NCI-H748 (cell line): ENCODE measurements at regions not wholly inside any gene's neighbourhood (a gene's known extent, or its start where the extent isn't known, plus 50 kb on each side); places are given as distances from the start of the nearest gene placed in this dataset.
"Not testable (repeated sequence)": the region's sequence is repeated elsewhere in the genome, so short reads cannot be mapped to it uniquely, and the experiment has no call there.

Source experiments
- DNase-seq: peaks from one replicate; lab custom pipeline; 2025; ENCODE audit not compliant: unreplicated experiment; lab: John Stamatoyannopoulos, UW

DNA sequence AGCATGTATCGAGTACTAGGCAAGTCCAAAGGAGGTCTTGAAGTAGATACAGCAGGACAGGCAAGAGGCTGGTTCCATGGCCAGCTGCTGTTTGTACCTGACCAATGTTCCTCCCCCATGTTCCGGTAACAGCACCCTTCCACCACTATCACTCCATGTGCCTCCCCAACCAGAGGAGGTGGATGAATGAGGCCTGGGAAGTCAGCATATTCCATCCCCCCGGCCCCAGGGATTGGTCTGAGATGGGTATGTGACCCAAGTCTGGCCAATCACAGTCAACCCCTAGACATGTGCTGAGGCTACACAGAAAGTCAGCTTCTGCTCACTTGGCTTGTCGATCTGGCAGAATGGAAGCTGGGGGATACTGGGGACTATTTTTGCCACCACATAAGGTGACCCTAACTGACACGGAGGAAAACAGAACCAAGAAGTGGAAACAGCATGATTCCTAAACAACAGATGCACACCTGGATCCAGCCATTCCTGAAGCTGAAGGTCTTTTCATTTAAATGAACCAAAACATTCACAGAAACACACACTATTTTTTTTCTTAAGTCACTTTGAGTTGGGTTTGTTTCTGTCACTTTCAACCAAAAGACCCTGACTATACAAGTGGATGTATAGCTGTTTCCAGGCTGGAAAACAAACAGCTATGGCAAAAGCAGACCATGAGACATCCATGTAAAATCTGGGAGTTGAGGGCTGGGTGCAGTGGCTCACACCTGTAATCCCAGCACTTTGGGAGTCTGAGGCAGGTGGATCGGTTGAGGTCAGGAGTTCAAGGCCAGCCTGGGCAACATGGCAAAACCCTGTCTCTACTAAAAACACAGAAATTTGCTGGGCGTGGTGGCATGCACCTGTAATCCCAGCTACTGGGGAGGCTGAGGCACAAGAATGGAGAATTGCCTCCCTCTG, 70.4 kb upstream of the PTPN1 start:
- no peak for DNase-seq

DNA sequence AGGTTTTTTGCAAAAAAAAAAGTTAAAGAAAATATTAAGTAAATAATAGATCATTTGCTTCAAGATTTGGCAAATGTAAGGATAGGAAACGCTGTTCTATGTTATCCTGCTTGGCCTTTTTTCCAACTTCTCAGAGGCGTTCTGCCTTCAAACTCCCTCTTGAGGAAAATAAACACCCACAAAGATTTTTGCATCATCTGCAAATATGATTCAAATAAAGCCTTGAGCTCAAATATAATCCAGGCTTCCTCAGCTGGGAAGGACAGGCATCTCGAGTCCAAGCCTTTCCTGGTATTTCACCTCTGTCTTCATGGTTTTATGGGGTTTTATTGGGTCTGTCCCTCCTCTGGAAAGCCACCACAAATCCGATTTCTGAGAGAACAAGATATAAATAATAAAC, 67.7 kb upstream of the PTPN1 start:
- no peak for DNase-seq

DNA sequence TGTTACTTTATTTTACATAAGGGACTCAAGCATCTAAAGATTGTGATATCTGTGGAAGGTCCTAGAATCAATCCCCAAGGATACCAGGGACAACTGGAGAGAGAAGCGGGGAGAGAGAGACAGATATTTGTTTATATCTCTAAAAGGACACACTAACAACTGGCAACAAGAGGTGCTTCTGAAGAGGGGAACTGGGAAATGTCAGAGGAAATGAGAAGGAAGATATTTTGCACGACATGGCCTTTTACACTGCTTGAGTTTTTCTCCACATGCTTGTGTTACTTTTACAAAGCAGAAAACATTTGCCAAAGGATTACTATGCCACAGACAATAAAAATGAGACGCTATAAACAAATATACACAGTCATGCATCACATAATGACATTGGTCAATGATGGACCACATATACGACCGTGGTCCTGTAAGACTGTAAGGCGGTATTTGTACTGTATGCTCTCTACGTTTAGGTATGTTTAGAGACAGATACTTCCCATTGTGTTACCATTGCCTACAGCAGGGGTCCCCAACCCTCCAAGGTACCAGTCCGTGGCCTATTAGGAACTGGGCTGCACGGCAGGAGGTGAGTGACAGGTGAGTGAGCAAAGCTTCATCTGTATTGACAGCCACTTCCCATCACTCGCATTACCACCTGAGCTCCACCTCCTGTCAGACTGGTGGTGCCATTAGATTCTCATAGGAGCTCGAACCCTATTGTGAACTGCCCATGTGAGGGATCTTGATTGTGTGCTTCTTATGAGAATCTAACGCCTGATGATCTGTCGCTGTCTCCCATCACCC, 64.6 kb upstream of the PTPN1 start:
- DNase-seq, result peak; percentile 25

DNA sequence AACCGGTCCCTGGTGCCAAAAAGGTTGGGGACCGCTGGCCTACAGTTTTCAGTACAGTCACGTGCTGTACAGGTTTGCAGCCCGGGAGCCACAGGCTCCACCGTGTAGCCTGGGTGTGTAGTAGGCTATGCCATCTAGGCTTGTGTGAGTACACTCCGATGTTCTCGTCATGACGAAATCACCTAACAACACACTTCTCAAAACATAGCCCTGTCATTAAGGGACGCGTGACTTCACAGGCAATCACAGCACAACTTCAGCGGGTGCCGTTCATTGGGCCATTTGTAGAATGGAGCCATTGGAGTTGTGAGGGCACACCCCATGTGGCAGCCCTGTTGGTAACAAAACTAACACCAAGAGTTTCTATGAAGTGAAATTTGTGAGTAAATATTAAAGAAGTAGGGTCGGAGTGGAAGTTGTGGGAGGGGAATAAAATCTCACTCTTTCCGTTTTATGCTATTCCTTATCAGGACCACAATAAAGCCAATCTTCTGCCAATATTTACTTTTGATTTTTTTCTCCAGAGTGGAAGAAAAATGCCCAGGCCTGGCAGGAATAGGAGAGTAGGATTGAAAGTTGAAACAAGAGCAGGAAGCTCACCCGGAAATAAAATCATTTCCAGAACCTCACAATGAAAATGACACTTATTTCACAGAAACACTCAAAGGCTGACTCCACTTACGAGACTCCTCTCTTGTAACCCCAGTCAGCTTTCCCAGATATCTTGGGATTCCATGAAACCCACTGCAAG, 63.7 kb upstream of the PTPN1 start:
- no peak for DNase-seq

DNA sequence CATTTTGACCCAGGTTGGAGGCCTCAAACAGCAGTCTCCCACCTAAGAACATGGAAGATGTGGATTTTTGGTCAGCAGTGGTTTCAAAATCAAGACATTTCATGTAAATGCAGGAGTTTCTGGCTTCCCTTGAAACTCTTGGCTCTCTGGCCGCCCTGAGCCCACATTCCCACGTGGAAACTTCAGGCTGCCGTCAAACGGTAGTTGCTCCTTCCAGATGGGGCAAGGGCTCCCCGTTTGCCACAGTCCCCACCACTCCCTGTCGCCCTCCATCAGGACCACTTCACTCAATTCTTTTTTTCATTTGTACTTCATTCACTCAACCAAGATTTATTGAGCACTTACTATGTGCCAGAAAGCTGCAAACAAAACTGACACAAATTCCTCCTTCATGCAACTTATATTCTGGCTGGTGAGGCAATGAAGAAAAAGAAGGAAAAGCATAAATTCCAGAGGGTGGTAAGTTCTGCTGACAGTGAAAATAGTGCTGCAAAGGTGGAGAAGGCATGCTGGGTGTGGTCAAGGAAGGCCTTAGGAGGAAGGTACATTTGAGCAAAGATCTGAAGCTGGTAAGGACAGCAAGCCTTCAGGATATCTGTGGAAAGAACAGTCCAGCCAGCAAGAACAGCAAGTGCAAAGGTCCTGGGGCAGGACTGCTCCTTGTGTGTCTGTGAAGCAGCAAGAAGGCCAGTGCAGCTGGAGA, 62.9 kb upstream of the PTPN1 start:
- DNase-seq, result no peak

DNA sequence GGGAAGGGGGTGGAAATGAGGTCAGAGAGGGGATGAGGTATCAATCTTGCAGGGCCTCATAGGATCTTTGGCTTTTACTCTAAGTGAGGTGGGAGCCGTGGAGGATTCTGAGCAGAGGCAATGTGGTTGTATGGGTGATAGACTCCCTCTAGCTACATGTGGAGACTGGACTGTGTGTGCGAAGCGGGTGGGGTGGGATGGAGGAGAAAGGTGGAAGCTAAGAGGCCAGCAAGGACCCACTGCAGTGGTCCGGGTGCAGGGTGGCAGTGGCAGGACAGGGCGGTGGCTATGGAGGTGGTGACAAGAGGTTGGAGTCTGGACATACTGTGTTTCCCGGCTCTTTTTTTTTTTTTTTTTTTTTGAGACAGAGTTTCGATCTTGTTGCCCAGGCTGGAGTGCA, 62.4 kb upstream of the PTPN1 start:
- no peak for DNase-seq

DNA sequence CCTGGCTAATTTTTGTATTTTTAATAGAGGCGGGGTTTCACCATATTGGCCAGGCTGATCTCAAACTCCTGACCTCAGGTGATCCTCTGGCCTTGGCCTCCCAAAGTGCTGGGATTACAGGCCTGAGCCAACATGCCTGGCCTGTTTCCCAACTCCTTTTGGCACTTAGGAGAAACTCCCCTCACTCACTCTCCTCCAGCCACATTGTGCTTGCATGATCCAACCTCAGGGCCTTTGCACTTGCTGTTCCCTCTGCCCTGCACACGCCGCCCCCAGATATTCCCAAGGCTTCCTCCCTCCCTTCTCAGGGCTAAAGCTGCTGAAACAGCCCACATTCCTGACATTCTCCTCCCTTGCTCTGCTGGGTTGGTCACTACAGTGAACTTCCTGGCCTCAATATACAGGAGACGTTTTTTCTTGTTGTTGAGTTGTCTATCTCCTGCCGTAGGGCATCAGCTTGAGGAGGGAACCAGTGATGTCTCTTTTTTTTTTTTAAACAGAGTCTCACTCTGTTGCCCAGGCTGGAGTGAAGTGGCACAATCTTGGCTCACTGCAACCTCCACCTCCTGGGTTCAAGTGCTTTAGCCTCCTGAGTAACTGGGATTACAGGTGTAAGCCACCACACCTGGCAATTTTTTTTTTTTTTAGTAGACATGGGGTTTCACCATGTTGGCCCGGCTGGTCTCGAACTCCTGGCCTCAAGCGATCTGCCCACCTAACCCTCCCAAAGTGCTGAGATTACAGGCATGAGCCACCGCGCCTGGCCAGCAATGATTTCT, 61.4 kb upstream of the PTPN1 start:
- not testable (repeated sequence) for DNase-seq

DNA sequence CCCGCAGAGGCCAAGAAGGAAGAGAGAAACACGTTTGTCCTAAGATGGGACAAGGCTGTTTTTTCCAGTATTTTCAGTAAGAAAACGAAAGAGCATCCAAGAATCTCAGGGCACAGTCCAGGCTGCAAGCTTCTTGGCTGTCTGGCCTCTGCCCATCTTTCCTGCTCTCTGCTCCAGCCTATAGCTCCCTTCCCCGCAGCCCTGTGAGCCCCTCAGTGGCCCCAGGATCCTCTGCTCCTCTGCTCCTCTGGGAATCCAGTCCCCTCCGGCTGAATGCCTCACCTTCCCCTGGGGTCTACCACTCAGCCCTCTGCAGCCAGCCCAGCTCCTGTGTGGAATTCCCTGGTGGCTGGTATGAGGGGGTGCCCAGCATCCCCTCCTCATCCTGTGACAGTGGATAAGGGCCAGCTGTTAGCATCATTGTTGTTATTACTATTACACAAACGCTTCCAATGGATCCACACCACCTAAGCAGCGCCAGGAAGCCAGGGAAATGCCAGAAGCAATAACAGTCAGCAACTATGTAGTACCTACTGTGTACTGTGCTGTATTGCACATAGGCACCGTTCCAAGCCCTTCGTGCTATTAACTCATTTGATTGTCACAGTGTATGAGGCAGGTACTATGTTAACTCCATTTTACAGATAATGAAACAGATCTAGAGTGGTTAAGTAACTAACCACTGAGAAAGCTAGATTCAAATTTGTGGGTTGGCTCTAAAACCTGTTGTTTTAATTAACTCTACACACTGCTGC, 60.3 kb upstream of the PTPN1 start:
- DNase-seq, result no peak

DNA sequence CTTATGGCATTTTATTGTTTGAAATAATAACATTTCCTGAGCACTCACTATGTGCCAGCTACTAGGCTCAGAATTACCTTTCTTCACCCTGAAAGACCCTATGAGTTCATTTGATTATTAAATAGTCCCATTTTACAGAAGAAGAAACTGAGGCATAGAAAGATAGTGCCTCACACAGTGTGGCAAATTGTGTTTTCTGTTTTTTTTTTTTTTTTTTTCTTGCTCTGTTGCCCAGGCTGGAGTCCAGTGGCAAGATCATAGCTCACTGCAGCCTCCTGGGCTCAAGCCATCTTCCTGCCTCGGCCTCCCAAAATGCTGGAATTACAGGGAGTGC, 59.7 kb upstream of the PTPN1 start:
- no peak for DNase-seq

DNA sequence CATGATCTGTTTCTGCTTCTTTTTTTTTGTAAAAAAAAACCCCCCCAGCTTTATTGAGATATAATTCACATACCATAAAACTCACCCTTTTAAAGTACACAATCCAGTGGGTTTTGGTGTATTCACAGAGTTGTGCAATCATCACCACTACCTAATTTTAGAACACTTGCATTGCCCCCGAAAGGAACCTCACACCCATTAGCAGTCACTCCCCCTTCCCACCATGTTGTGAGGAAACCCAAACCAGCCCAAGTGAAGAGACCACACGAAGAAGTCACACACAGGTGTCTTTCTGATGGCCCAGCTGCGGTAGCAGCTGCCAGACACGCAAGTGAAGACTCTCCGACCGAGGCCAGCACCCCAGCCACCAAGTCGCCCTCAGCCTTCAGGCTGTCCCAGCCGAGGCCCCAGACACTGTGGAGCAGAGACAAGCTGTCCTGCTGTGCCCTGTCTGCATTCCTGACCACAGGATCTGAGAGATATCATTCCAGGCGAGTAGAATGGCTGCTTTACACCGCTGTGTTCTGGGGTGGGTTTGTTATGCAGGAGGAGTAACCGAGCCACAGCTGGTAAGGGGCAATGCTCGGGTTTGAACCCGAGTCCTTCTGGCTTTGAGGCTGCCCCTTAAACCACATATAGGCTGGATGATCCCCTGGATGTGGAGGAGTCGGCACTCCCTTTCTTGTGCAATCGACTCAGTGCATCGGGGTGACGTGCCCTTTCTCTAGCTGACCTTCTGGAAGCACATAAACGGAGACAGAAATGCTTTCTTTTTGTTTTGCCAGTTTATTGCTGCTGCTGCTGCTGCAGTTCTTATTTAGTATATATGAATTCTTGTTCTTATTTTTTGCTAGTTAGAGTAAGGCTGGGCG, 59.1 kb upstream of the PTPN1 start:
- no peak for DNase-seq

DNA sequence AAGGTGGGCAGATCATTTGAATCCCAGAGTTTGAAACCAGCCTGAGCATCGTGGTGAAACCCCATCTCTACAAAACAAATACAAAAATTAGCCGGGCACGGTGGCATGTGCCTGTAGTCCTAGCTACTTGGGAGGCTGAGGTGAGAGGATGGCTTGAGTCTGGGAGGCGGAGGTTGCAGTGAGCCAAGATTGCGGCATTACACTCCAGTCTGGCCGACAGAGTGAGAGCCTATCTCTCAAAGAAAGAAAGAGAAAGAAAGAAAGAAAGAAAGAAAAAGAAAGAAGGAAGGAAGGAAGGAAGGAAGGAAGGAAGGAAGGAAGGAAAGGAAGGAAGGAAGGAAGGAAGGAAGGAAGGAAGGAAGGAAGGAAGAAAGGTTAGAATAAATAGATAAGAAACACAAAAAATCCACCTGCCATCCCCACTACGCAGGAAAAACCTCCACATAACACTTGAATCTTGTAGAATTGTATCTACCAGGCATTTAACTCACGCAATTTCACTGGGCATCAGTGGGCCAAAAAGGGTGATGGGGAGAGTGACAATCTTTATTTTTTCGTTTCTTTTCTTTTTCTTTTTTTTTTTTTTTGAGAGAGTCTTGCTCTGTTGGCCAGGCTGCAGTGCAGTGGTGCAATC, 58.3 kb upstream of the PTPN1 start:
- DNase-seq, result not testable (repeated sequence)

DNA sequence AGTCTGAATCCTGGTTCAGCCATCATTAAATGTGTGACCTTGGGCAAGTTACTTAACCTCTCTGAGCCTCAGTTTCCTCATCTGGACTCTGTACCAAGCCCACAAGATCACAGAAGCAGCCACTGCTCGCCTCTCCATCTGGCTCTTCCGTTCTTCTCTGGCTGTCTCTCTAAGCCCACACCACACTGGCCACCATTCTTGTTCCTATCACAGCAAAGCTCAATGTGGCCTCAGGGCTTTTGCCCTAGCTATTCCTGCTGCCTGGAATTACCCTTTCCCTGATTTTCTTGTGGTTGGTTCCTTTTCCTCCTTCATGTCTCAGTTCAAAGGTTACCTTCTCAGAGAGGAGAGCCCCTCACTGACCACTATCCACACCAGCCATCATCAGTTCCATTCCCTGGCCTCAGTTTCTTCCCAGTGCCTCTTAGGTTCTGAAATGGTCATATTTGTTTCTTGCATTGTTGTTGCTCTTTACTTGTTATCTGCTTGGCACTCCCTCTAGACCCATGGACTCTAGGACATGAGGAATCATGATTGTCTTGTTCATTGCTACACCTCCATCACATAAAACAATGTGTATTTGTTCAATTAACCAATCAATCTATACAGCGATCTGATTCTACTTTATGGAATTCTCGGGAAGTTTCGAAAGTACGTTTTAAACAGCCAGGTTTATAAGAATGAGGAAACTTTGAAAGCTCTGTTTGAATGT, 56.5 kb upstream of the PTPN1 start:
- DNase-seq, result no peak

DNA sequence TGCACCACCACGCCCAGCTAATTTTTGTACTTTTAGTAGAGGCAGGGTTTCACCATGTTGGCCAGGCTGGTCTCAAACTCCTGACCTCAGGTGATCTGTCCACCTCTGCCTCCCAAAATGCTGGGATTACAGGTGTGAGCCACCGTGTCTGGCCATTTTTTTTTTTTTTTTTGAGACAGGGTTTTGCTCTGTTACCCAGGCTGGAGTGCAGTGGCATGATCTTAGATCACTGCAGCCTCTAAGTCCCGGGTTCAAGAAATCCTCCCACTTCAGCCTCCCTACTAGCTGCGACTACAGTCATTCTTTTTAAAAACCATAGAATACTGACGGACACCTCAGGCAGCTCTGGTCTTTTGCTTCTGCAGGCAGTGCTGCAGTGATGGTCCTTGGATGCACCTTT, 54.9 kb upstream of the PTPN1 start:
- DNase-seq, result not testable (repeated sequence)

DNA sequence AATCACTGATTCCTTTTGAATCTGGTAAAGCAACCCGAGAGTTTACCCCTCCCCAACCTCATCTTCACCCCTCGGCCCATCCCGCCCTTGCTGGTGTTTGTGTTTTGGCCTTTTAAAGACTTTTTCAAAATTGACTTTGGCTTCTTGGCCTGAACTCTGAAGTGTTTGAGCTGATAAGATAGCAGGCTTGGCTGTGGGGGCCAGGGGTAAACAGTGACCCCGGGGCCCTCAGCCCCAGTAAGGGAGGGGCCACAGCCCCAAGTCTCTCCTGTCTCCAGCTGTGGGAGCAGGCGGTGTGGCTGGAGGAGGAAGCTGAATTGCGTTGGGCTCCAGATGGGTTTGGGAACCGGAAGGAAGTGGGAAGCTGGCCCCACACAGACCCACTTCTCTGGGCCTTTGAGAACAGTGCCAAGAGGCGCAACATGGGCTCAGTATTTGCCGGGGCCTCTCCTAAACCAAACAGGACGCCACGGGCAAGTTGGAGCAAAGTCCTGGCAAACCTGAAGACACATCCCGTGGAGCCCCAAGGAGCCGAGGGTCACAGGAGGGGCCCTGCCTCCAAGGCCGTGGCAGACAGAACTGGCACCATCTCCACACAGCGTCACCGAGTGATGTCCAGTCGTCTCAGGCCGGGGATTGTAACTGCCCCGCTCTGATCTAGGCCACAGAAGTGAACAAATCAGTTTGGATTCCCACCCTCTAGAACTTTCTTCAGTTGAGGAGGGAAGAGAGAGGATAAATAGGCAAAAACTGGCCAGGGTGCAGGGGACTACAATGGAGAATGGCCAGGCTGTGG, 54.3 kb upstream of the PTPN1 start:
- DNase-seq, result no peak

DNA sequence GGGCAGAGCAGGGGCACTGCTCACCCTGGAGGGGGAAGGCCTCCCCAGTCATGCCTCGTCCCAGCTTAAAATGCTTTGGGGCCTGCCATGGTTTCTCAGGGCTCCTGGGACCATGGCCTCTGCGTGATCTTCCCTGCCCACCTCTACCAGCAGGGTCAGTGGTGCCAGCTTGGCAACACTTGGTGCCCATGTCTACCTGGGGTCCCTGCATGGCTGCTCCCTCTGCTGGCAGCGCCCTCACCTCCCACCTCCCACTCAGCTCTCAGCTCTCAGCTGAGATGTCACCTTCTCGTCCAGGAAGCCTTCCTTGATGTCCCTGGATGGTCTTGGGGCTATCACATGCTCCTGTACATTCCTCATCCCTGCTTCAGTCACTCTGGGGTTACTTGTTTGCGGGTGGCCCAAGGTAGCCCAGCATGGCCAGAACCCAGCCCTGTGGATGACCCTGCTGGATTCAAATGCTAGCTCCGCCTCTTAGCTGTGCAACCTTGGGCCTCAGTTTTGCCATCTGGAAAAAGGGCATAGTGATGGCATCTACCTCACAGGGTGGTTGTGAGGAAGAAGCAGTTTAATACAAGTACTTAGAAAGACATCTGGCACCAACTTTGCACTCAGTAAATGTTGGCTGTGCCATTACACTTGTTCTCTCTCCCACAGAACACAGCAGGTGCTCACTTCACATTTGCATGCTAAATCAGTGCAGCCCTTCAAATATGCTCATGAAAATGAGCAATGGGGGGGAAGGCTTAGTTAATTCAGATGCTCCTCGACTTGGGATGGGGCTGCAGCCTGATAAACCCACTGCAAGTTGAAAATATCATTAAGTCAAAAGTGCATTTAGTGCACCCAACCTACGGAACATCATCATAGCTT, 53.5 kb upstream of the PTPN1 start:
- DNase-seq, result no peak
